MM.1S (cell line): ENCODE measurements at regions not wholly inside any gene's neighbourhood (a gene's known extent, or its start where the extent isn't known, plus 50 kb on each side); places are given as distances from the start of the nearest gene placed in this dataset.

Source experiments
- DNase-seq: peaks from one replicate; pipeline ENCODE4 v3.0.0-alpha.2; 2015
- H2AFZ ChIP-seq: fragments of 300-600 bp; sonication (generic); 2 replicates; pipeline ENCODE4 v1.6.0; 2016; ENCODE audit warnings: antibody characterized with exemption, low read length
- H3F3A ChIP-seq: fragments of 300-600 bp; sonication (generic); 2 replicates; pipeline ENCODE4 v1.6.1; 2016; ENCODE audit warnings: mild to moderate bottlenecking, antibody characterized with exemption, low read length, moderate library complexity, mixed read lengths; ENCODE audit not compliant: insufficient read depth
- H3K27ac ChIP-seq: fragments of 300-600 bp; sonication (generic); 2 replicates; pipeline ENCODE4 v1.5.1; 2016; ENCODE audit warnings: mild to moderate bottlenecking, low read length
- H3K27me3 ChIP-seq: fragments of 300-600 bp; sonication (generic); replicated peaks from 2 replicates; pipeline ENCODE4 v1.6.0; 2016; ENCODE audit warnings: low read length; ENCODE audit not compliant: insufficient read depth
- H3K36me3 ChIP-seq: fragments of 300-600 bp; sonication (generic); replicated peaks from 2 replicates; pipeline ENCODE4 v1.6.1; 2016; ENCODE audit warnings: mild to moderate bottlenecking, low read length, mixed read lengths; ENCODE audit not compliant: insufficient read depth
- H3K4me1 ChIP-seq: fragments of 300-600 bp; sonication (generic); 2 replicates; pipeline ENCODE4 v1.6.1; 2016; ENCODE audit warnings: low read length, mixed read lengths
- H3K4me2 ChIP-seq: fragments of 300-600 bp; sonication (generic); 2 replicates; pipeline ENCODE4 v1.6.0; 2016; ENCODE audit warnings: low read depth, low read length
- H3K4me3 ChIP-seq: fragments of 300-600 bp; sonication (generic); 2 replicates; pipeline ENCODE4 v1.5.1; 2016; ENCODE audit warnings: low read length, mixed read lengths
- H3K79me2 ChIP-seq: fragments of 300-600 bp; sonication (generic); 2 replicates; pipeline ENCODE4 v1.6.1; 2016; ENCODE audit warnings: mixed run types, low read length, mixed read lengths
- H3K9ac ChIP-seq: fragments of 300-600 bp; sonication (generic); 2 replicates; pipeline ENCODE4 v1.6.1; 2016; ENCODE audit warnings: low read length, mixed read lengths
- H3K9me2 ChIP-seq: fragments of 300-600 bp; sonication (generic); replicated peaks from 2 replicates; pipeline ENCODE4 v1.6.1; 2016; ENCODE audit warnings: mild to moderate bottlenecking, low read length, mixed read lengths; ENCODE audit not compliant: insufficient read depth
- H3K9me3 ChIP-seq: fragments of 300-600 bp; sonication (generic); replicated peaks from 2 replicates; pipeline ENCODE4 v1.6.1; 2016; ENCODE audit warnings: mild to moderate bottlenecking, low read length, mixed read lengths; ENCODE audit not compliant: insufficient read depth
- H4K20me1 ChIP-seq: fragments of 300-600 bp; sonication (generic); 2 replicates; pipeline ENCODE4 v1.6.1; 2016; ENCODE audit warnings: mild to moderate bottlenecking, low read length, moderate library complexity, mixed read lengths; ENCODE audit not compliant: insufficient read depth
- EZH2 ChIP-seq: fragments of 300-600 bp; sonication (generic); optimal IDR thresholded peaks from 2 replicates; pipeline ENCODE3; 2017; ENCODE audit warnings: low read depth, mild to moderate bottlenecking, antibody characterized with exemption, low read length, mixed read lengths
- EZH2phosphoT487 ChIP-seq: fragments of 300-600 bp; sonication (generic); IDR thresholded peaks from 2 replicates; pipeline ENCODE4 v1.6.1; 2018; ENCODE audit warnings: antibody characterized with exemption, low read length
- TF ChIP-seq, protein P1 (sequence below): fragments of 300-600 bp; sonication (generic); IDR thresholded peaks from 2 replicates; pipeline ENCODE4 v1.5.1; 2016; ENCODE audit warnings: antibody characterized with exemption, low read length, mixed read lengths

DNA sequence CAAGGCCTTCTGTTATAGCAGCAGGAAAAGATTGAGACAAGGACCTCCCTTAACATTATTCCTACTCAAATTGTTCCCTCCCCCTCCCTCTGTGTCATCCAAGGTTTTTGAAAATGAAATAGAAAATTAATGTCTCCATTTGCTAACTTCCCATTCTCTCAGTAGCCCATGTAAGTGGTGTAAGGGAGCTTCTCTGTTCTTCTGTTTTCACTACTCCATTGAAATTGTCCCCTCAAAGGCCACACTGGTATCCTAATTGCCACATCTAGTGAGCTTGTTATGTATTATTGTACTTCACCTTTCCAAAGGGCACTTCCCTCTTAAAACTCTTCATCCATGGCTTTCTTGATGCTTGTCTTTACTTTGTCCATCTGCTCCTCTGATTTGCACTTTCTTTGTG lies 131.2 kb upstream of the PIK3R1 start:
- Histone ChIP-seq H2AFZ (no peak overlapping the region), H3F3A (no peaks in the 10 kb centered on the region), H3K9me3 (no peaks in the 10 kb centered on the region), H3K79me2 (no peaks in the 10 kb centered on the region), H3K9ac (no peak overlapping the region), H3K4me2 (no peak overlapping the region), H4K20me1 (no peaks in the 10 kb centered on the region), H3K27me3 (no peaks in the 10 kb centered on the region), H3K27ac (no peak overlapping the region), H3K4me3 (no peak overlapping the region), H3K36me3 (no peaks in the 10 kb centered on the region), H3K9me2 (no peaks in the 10 kb centered on the region), H3K4me1 (no peaks in the 10 kb centered on the region)
- DNase-seq: no peak
- TF ChIP-seq EZH2phosphoT487 (no peak), EZH2 (no peak)
- TF ChIP-seq, protein P1, sequence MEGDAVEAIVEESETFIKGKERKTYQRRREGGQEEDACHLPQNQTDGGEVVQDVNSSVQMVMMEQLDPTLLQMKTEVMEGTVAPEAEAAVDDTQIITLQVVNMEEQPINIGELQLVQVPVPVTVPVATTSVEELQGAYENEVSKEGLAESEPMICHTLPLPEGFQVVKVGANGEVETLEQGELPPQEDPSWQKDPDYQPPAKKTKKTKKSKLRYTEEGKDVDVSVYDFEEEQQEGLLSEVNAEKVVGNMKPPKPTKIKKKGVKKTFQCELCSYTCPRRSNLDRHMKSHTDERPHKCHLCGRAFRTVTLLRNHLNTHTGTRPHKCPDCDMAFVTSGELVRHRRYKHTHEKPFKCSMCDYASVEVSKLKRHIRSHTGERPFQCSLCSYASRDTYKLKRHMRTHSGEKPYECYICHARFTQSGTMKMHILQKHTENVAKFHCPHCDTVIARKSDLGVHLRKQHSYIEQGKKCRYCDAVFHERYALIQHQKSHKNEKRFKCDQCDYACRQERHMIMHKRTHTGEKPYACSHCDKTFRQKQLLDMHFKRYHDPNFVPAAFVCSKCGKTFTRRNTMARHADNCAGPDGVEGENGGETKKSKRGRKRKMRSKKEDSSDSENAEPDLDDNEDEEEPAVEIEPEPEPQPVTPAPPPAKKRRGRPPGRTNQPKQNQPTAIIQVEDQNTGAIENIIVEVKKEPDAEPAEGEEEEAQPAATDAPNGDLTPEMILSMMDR: no peak

DNA sequence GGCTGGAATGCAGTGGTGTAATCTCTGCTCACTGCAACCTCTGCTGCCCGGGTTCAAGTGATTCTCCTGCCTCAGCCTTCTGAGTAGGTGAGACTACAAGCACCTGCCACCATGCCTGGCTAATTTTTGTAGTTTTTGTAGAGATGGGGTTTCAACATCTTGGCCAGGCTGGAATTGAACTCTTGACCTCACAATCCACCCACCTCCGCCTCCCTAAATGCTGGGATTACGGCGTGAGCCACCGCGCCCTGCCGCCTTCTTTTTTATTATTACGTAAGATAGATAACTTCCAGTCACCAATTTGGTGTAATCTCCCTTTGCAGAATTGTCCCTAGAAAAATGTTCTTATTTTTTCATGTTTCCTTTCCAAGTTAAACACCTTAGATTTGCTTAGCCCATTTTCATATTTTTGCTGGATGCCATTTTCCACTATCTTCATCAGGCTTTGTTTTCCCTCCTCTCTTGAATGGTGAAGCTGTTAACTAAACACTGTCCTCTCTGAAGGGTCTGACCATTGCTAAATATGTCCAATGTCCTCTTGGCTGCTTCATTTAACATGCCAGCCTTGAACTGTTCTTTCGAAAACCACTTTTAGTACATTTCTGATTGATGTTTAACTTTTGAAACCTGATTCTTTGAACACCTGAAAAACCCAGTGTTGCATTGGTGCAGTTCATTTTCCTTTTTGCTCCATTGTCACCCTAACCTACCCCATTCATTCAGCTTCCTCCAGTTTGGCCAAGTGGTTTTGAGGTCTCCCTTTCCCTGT lies 135.1 kb upstream of the PIK3R1 start:
- Histone ChIP-seq H3K36me3 (no peaks in the 10 kb centered on the region), H3K4me1 (no peaks in the 10 kb centered on the region), H3F3A (no peaks in the 10 kb centered on the region), H3K27ac (no peak overlapping the region), H3K27me3 (no peaks in the 10 kb centered on the region), H3K9ac (no peak overlapping the region), H3K9me3 (no peaks in the 10 kb centered on the region), H4K20me1 (no peaks in the 10 kb centered on the region), H3K4me2 (no peak overlapping the region), H3K9me2 (no peaks in the 10 kb centered on the region), H3K4me3 (no peak overlapping the region), H2AFZ (no peak overlapping the region), H3K79me2 (no peaks in the 10 kb centered on the region)
- no peak for DNase-seq
- TF ChIP-seq EZH2phosphoT487: no peak
- no peak for TF ChIP-seq EZH2
- TF ChIP-seq, protein P1: no peak

DNA sequence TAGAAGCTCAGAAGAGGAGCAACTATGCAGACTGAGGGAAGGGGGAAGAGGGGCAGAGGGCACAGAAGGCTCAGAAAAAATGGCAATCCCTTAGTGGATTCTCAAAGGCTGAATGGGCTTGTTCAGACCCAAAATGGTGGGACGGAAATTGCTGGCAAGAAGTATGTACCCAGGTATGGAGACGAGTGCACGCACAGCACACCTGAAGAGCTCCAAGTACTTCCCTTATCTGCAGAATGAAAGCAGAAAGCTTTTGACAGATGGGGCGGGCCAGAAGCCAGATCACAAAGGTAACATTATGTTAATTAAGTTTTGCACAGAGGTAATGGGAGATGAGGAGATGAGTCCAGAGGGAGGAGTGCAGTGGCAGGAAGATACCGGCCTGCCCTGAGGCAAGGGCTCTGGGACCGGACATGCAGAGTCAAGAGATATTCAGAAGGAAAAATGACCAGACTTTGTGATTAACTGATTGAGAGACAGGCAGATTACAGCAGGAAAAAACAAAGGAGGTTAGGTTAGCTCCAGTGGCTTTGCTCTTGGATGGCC lies 138.1 kb upstream of the PIK3R1 start:
- Histone ChIP-seq H3K9me2 (no peaks in the 10 kb centered on the region), H4K20me1 (no peaks in the 10 kb centered on the region), H3K4me3 (no peak overlapping the region), H3K79me2 (no peaks in the 10 kb centered on the region), H3K27me3 (no peaks in the 10 kb centered on the region), H3K36me3 (no peaks in the 10 kb centered on the region), H3K27ac (no peak overlapping the region), H3K9ac (no peak overlapping the region), H3F3A (no peaks in the 10 kb centered on the region), H3K4me1 (no peaks in the 10 kb centered on the region), H3K9me3 (no peaks in the 10 kb centered on the region), H2AFZ (no peak overlapping the region), H3K4me2 (no peak overlapping the region)
- DNase-seq: no peak
- TF ChIP-seq, protein P1: no peak
- TF ChIP-seq EZH2: no peak
